ENCODE measurements at regions not wholly inside any gene's neighbourhood (a gene's known extent, or its start where the extent isn't known, plus 50 kb on each side); places are given as distances from the start of the nearest gene placed in this dataset.

DNA sequence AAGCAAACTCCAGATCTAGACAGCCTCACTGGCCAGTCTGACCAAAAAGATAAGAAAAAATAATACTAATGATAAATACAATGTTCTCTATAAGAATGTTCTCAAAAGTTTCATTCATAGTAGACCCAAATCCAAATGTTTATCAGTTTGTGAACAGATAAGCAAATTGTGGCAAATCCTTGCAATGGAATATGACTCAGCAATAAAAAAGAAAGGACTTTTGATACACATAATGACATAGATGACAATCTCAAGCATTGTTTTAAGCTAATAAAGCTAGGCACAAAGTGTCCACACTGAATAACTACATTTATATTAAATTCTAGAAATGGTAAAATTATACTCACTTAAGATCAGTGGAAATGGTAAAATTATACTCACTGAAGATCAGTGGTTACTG, 195.4 kb upstream of the TYRP1 start:
- TF ChIP-seq POLR2A (IDR thresholded peaks at IDR 0.05; ENCODE audit: low read length) (no peak), GATA1 (IDR thresholded peaks at IDR 0.05; ENCODE audit: low read depth, low read length) (no peak)
